ENCODE measurements at regions not wholly inside any gene's neighbourhood (a gene's known extent, or its start where the extent isn't known, plus 50 kb on each side); places are given as distances from the start of the nearest gene placed in this dataset.

DNA sequence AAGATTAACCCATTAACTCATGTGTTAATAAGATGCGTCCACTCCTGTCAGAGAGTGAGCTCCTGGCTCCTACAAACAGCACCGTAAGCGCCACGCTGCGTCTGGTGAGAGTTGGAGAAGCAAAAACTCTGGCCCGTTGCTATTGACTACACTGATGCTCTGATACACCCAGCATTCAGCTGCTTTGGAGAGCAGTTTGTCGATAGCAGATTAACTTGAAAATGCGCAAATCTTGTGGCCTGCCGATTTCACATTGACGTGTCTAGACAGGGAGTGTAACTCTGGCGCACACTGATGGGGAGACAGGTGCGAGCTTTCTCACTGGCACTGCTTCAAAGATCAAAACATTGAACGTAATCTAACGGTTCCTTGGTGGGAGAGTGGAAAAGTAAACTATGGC is 151.7 kb upstream of the RPS6KA2 start:
- intact Hi-C loops (cut with DNase I) = loop anchor here (10.0 kb wide), 1 partner anchor 366 kb away; no protein-coding TSS in a partner anchor
- FAIRE-seq = no peak

GRCh38 chr6:166778046-166778445 is 151.0 kb upstream of the RPS6KA2 start:
- H3K27me3 ChIP-seq (ENCODE audit: control insufficient read depth, insufficient read depth, low read length) = no peaks in the 10 kb centered on the region
- intact Hi-C loops (cut with DNase I) = loop anchor here (10.0 kb wide), 1 partner anchor 367 kb away; no protein-coding TSS in a partner anchor
- no peak overlapping the region for H3K9ac ChIP-seq (ENCODE audit: low read length in 3 of 3)
- no peaks in the 10 kb centered on the region for H3K36me3 ChIP-seq (ENCODE audit: control insufficient read depth in 2 of 3, insufficient read depth in 3 of 3, low read length in 3 of 3)
- DNase-seq (peak in 1 of 5 donors; percentile 6), FAIRE-seq (no peak)
- no peak overlapping the region for H3K27ac ChIP-seq (ENCODE audit: low read depth in 2 of 2, low read length in 2 of 2)
- TF ChIP-seq CTCF (IDR thresholded peaks at IDR 0.05; ENCODE audit: borderline replicate concordance, extremely low read depth, insufficient read depth) = no peak
- no peak overlapping the region for H3K4me3 ChIP-seq (ENCODE audit: low read length in 3 of 3)
- H3K9me3 ChIP-seq (ENCODE audit: control insufficient read depth in 2 of 3, insufficient read depth in 1 of 3, low read length in 3 of 3) = no peaks in the 10 kb centered on the region
- H3K4me1 ChIP-seq (ENCODE audit: control insufficient read depth in 2 of 3, insufficient read depth in 2 of 3, low read depth in 1 of 3, low read length in 3 of 3) = no peaks in the 10 kb centered on the region

More for the DNA sequence above, 151.7 kb upstream of the RPS6KA2 start:
- no peak overlapping the region for H3K9ac ChIP-seq (ENCODE audit: low read length in 3 of 3)
- H3K36me3 ChIP-seq (ENCODE audit: control insufficient read depth in 2 of 3, insufficient read depth in 3 of 3, low read length in 3 of 3) = no peaks in the 10 kb centered on the region
- no peaks in the 10 kb centered on the region for H3K27me3 ChIP-seq (ENCODE audit: control insufficient read depth, insufficient read depth, low read length)
- no peaks in the 10 kb centered on the region for H3K9me3 ChIP-seq (ENCODE audit: control insufficient read depth in 2 of 3, insufficient read depth in 1 of 3, low read length in 3 of 3)
- no peak for TF ChIP-seq CTCF (IDR thresholded peaks at IDR 0.05; ENCODE audit: borderline replicate concordance, extremely low read depth, insufficient read depth)
- no peak overlapping the region for H3K4me3 ChIP-seq (ENCODE audit: low read length in 3 of 3)
- DNase-seq = peak in 1 of 5 donors; percentile 6
- no peak overlapping the region for H3K27ac ChIP-seq (ENCODE audit: low read depth in 2 of 2, low read length in 2 of 2)
- H3K4me1 ChIP-seq (ENCODE audit: control insufficient read depth in 2 of 3, insufficient read depth in 2 of 3, low read depth in 1 of 3, low read length in 3 of 3) = no peaks in the 10 kb centered on the region

DNA sequence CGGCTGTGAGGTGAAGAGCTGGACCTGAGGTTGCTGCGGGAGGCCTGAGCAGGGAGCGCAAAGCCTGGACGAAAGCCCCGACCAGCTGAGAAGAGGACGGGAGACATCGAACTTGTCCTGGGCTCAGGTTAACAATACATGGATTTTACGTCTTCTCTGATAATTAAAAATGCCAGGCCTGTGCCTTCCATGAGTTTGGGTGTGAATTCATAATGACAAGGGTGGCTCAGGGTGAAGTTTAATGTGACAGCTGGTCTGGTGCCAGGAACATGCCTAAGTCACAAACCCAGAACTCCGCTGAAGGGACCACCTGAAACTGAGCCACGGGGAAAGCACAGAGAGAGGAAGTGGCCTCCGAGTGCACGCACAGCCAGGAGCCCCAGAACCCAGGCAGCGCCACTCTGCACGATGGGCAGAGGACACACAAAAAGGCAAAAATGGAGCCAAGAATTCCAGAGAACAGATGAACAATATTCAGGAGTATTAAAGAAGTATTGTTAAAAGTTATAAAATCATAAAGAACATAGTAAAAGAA is 150.1 kb upstream of the RPS6KA2 start:
- FAIRE-seq (no peak), DNase-seq (peak in 1 of 5 donors; percentile 8)
- Histone ChIP-seq H3K36me3 (ENCODE audit: control insufficient read depth in 2 of 3, insufficient read depth in 3 of 3, low read length in 3 of 3) (no peaks in the 10 kb centered on the region), H3K27ac (ENCODE audit: low read depth in 2 of 2, low read length in 2 of 2) (no peak overlapping the region), H3K9ac (ENCODE audit: low read length in 3 of 3) (no peak overlapping the region), H3K9me3 (ENCODE audit: control insufficient read depth in 2 of 3, insufficient read depth in 1 of 3, low read length in 3 of 3) (no peaks in the 10 kb centered on the region), H3K27me3 (ENCODE audit: control insufficient read depth, insufficient read depth, low read length) (no peaks in the 10 kb centered on the region), H3K4me1 (ENCODE audit: control insufficient read depth in 2 of 3, insufficient read depth in 2 of 3, low read depth in 1 of 3, low read length in 3 of 3) (no peaks in the 10 kb centered on the region), H3K4me3 (ENCODE audit: low read length in 3 of 3) (no peak overlapping the region)
- TF ChIP-seq CTCF (IDR thresholded peaks at IDR 0.05; ENCODE audit: borderline replicate concordance, extremely low read depth, insufficient read depth) = no peak
- intact Hi-C loops (cut with DNase I) = loop anchor here (10.0 kb wide), 1 partner anchor 368 kb away; no protein-coding TSS in a partner anchor

DNA sequence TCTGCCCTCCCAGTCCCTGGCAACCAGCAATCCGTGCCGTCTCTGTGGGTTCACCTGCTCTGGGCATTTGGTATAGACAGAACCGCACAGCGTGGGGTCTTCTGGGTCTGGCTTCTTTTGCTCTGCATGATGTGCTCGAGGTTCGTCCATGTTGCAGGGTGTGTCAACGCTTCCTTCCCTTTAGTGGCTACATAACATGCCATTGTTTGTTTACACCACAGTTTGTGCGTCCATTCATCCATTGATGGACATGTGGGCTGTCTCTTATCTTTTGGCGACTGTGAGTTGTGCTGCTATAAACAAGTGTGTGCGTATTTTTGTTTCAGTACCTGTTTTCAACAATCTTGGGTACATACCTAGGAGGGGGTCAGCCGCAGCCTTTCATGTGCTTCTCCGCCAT is 149.5 kb upstream of the RPS6KA2 start:
- Histone ChIP-seq H3K27me3 (ENCODE audit: control insufficient read depth, insufficient read depth, low read length) (no peaks in the 10 kb centered on the region), H3K9ac (ENCODE audit: low read length in 3 of 3) (no peak overlapping the region), H3K36me3 (ENCODE audit: control insufficient read depth in 2 of 3, insufficient read depth in 3 of 3, low read length in 3 of 3) (no peaks in the 10 kb centered on the region), H3K4me1 (ENCODE audit: control insufficient read depth in 2 of 3, insufficient read depth in 2 of 3, low read depth in 1 of 3, low read length in 3 of 3) (no peaks in the 10 kb centered on the region), H3K27ac (ENCODE audit: low read depth in 2 of 2, low read length in 2 of 2) (no peak overlapping the region), H3K4me3 (ENCODE audit: low read length in 3 of 3) (no peak overlapping the region), H3K9me3 (ENCODE audit: control insufficient read depth in 2 of 3, insufficient read depth in 1 of 3, low read length in 3 of 3) (no peaks in the 10 kb centered on the region)
- no peak for FAIRE-seq
- TF ChIP-seq CTCF (IDR thresholded peaks at IDR 0.05; ENCODE audit: borderline replicate concordance, extremely low read depth, insufficient read depth) = no peak
- intact Hi-C loops (cut with DNase I) = loop anchor here (10.0 kb wide), 1 partner anchor 368 kb away; no protein-coding TSS in a partner anchor
- DNase-seq = no peak

Data from kidney (tissue), 13 donors.